Nephron (organoid): ENCODE measurements at regions not wholly inside any gene's neighbourhood (a gene's known extent, or its start where the extent isn't known, plus 50 kb on each side); places are given as distances from the start of the nearest gene placed in this dataset.

Experiments used
- H3K27ac Mint-ChIP-seq, 3 experiments: 2 replicates each; pipeline ENCODE4 v1.8.0; 2020; ENCODE audit warnings: mixed read lengths in 3 of 3, mild to moderate bottlenecking in 2 of 3, moderate library complexity in 1 of 3
- H3K27me3 Mint-ChIP-seq: 2 replicates; pipeline ENCODE4 v1.8.0; 2021; ENCODE audit warnings: low read depth, mild to moderate bottlenecking, moderate library complexity, mixed read lengths
- H3K36me3 Mint-ChIP-seq: 2 replicates; pipeline ENCODE4 v1.8.0; 2020; ENCODE audit warnings: low read depth, mixed read lengths
- H3K4me1 Mint-ChIP-seq: 2 replicates; pipeline ENCODE4 v1.8.0; 2020; ENCODE audit warnings: mixed read lengths
- H3K4me3 Mint-ChIP-seq, 3 experiments: 2 replicates each; pipeline ENCODE4 v1.8.0; 2020; ENCODE audit warnings: mild to moderate bottlenecking in 3 of 3, mixed read lengths in 3 of 3, moderate library complexity in 2 of 3
- H3K9me3 Mint-ChIP-seq: 2 replicates; pipeline ENCODE4 v1.8.0; 2020; ENCODE audit warnings: mixed read lengths
- CTCF ChIP-seq, 3 experiments: fragments of 200-600 bp; sonication (generic); IDR thresholded peaks; one replicate each; pipeline ENCODE4 v1.5.0; 2021; ENCODE audit warnings: antibody characterized with exemption in 3 of 3; ENCODE audit not compliant: unreplicated experiment in 3 of 3

- Mint-ChIP-seq H3K36me3 (no peaks in the 10 kb centered on the region), H3K4me3 (no peak overlapping the region), H3K27me3 (no peaks in the 10 kb centered on the region), H3K4me1 (peaks cover 4% of the 10 kb centered on the region), H3K9me3 (peaks cover 14% of the 10 kb centered on the region), H3K27ac (no peak overlapping the region)
- no peak for TF ChIP-seq CTCF (IDR thresholded peaks at IDR 0.05; ENCODE audit: unreplicated experiment in 3 of 3)
Measured at GRCh38 chr4:29037501-29037900, 1682.7 kb upstream of the PCDH7 start.

GRCh38 chr4:29043411-29043810, 1676.8 kb upstream of the PCDH7 start:
- Mint-ChIP-seq H3K4me1 (no peaks in the 10 kb centered on the region), H3K36me3 (no peaks in the 10 kb centered on the region), H3K9me3 (no peaks in the 10 kb centered on the region), H3K27ac (no peak overlapping the region), H3K27me3 (no peaks in the 10 kb centered on the region), H3K4me3 (no peak overlapping the region)
- no peak for TF ChIP-seq CTCF (IDR thresholded peaks at IDR 0.05; ENCODE audit: unreplicated experiment in 3 of 3)

- Mint-ChIP-seq H3K9me3 (no peaks in the 10 kb centered on the region), H3K36me3 (no peaks in the 10 kb centered on the region), H3K4me1 (no peaks in the 10 kb centered on the region), H3K4me3 (no peak overlapping the region), H3K27ac (no peak overlapping the region), H3K27me3 (no peaks in the 10 kb centered on the region)
- TF ChIP-seq CTCF (IDR thresholded peaks at IDR 0.05; ENCODE audit: unreplicated experiment in 3 of 3) = no peak
Measured at GRCh38 chr4:29046186-29046585, 1674.0 kb upstream of the PCDH7 start.

GRCh38 chr4:29046781-29047180, 1673.4 kb upstream of the PCDH7 start:
- Mint-ChIP-seq H3K27me3 (no peaks in the 10 kb centered on the region), H3K4me3 (no peak overlapping the region), H3K4me1 (no peaks in the 10 kb centered on the region), H3K36me3 (no peaks in the 10 kb centered on the region), H3K9me3 (no peaks in the 10 kb centered on the region), H3K27ac (no peak overlapping the region)
- no peak for TF ChIP-seq CTCF (IDR thresholded peaks at IDR 0.05; ENCODE audit: unreplicated experiment in 3 of 3)

GRCh38 chr4:29047341-29048041, 1672.7 kb upstream of the PCDH7 start:
- H3K4me3 Mint-ChIP-seq = no peak overlapping the region
- no peak for TF ChIP-seq CTCF (IDR thresholded peaks at IDR 0.05; ENCODE audit: unreplicated experiment in 3 of 3)
- H3K27ac Mint-ChIP-seq = no peak overlapping the region
- no peaks in the 10 kb centered on the region for H3K27me3 Mint-ChIP-seq
- no peaks in the 10 kb centered on the region for H3K36me3 Mint-ChIP-seq
- no peaks in the 10 kb centered on the region for H3K9me3 Mint-ChIP-seq
- no peaks in the 10 kb centered on the region for H3K4me1 Mint-ChIP-seq

GRCh38 chr4:29051381-29051965, 1668.7 kb upstream of the PCDH7 start:
- H3K27ac Mint-ChIP-seq = no peak overlapping the region
- H3K4me1 Mint-ChIP-seq = no peaks in the 10 kb centered on the region
- no peaks in the 10 kb centered on the region for H3K9me3 Mint-ChIP-seq
- TF ChIP-seq CTCF (IDR thresholded peaks at IDR 0.05; ENCODE audit: unreplicated experiment in 3 of 3) = no peak
- peaks cover 3% of the 10 kb centered on the region for H3K27me3 Mint-ChIP-seq
- H3K4me3 Mint-ChIP-seq = no peak overlapping the region
- H3K36me3 Mint-ChIP-seq = no peaks in the 10 kb centered on the region
